ENCODE measurements at regions not wholly inside any gene's neighbourhood (a gene's known extent, or its start where the extent isn't known, plus 50 kb on each side); places are given as distances from the start of the nearest gene placed in this dataset.

- Mint-ChIP-seq H3K4me1 (peaks cover 11% of the 10 kb centered on the region), H3K9me3 (no peaks in the 10 kb centered on the region), H3K4me3 (no peak overlapping the region), H3K27ac (no peak overlapping the region), H3K27me3 (ENCODE audit: low read depth, poor library complexity) (peaks cover 3% of the 10 kb centered on the region), H3K36me3 (ENCODE audit: low read depth) (no peaks in the 10 kb centered on the region)
- TF ChIP-seq CTCF (IDR thresholded peaks at IDR 0.05) = no peak
- DNase-seq = no peak
Observed at GRCh38 chr9:24045150-24045549, 219.1 kb upstream of the ELAVL2 start.

- no peak for TF ChIP-seq CTCF (IDR thresholded peaks at IDR 0.05)
- no peaks in the 10 kb centered on the region for H3K9me3 Mint-ChIP-seq
- H3K4me1 Mint-ChIP-seq = peaks cover 11% of the 10 kb centered on the region
- no peak overlapping the region for H3K4me3 Mint-ChIP-seq
- H3K27ac Mint-ChIP-seq = no peak overlapping the region
- no peak for DNase-seq
- peaks cover 3% of the 10 kb centered on the region for H3K27me3 Mint-ChIP-seq (ENCODE audit: low read depth, poor library complexity)
- no peaks in the 10 kb centered on the region for H3K36me3 Mint-ChIP-seq (ENCODE audit: low read depth)
Observed at GRCh38 chr9:24044576-24044975, 218.5 kb upstream of the ELAVL2 start.

- Mint-ChIP-seq H3K36me3 (ENCODE audit: low read depth) (no peaks in the 10 kb centered on the region), H3K27me3 (ENCODE audit: low read depth, poor library complexity) (peaks cover 3% of the 10 kb centered on the region), H3K27ac (peak overlapping the region; percentile 53), H3K9me3 (no peaks in the 10 kb centered on the region), H3K4me1 (peaks cover 11% of the 10 kb centered on the region), H3K4me3 (no peak overlapping the region)
- no peak for TF ChIP-seq CTCF (IDR thresholded peaks at IDR 0.05)
- no peak for DNase-seq
Observed at GRCh38 chr9:24041160-24041690, 215.2 kb upstream of the ELAVL2 start.

GRCh38 chr9:24036459-24036858, 210.4 kb upstream of the ELAVL2 start:
- DNase-seq = no peak
- H3K27me3 Mint-ChIP-seq (ENCODE audit: low read depth, poor library complexity) = peaks cover 2% of the 10 kb centered on the region
- H3K27ac Mint-ChIP-seq = no peak overlapping the region
- H3K4me3 Mint-ChIP-seq = no peak overlapping the region
- H3K36me3 Mint-ChIP-seq (ENCODE audit: low read depth) = no peaks in the 10 kb centered on the region
- no peak for TF ChIP-seq CTCF (IDR thresholded peaks at IDR 0.05)
- H3K4me1 Mint-ChIP-seq = peaks cover 7% of the 10 kb centered on the region
- H3K9me3 Mint-ChIP-seq = no peaks in the 10 kb centered on the region

- peaks cover under 1% of the 10 kb centered on the region for H3K4me1 Mint-ChIP-seq
- H3K36me3 Mint-ChIP-seq (ENCODE audit: low read depth) = no peaks in the 10 kb centered on the region
- no peaks in the 10 kb centered on the region for H3K9me3 Mint-ChIP-seq
- no peaks in the 10 kb centered on the region for H3K27me3 Mint-ChIP-seq (ENCODE audit: low read depth, poor library complexity)
- no peak overlapping the region for H3K27ac Mint-ChIP-seq
- no peak for TF ChIP-seq CTCF (IDR thresholded peaks at IDR 0.05)
- no peak overlapping the region for H3K4me3 Mint-ChIP-seq
- no peak for DNase-seq
Observed at GRCh38 chr9:24035816-24036215, 209.8 kb upstream of the ELAVL2 start.

- no peak for DNase-seq
- no peak overlapping the region for H3K27ac Mint-ChIP-seq
Observed at GRCh38 chr9:24011881-24012280, 185.8 kb upstream of the ELAVL2 start.

More at GRCh38 chr9:24011881-24012280, 185.8 kb upstream of the ELAVL2 start:
- Mint-ChIP-seq H3K27me3 (ENCODE audit: low read depth, poor library complexity) (no peaks in the 10 kb centered on the region), H3K4me1 (peaks cover 13% of the 10 kb centered on the region), H3K9me3 (peaks cover 8% of the 10 kb centered on the region), H3K4me3 (no peak overlapping the region), H3K36me3 (ENCODE audit: low read depth) (no peaks in the 10 kb centered on the region)
- TF ChIP-seq CTCF (IDR thresholded peaks at IDR 0.05) = no peak
